ENCODE measurements at regions not wholly inside any gene's neighbourhood (a gene's known extent, or its start where the extent isn't known, plus 50 kb on each side); places are given as distances from the start of the nearest gene placed in this dataset.
"Not testable (repeated sequence)": the region's sequence is repeated elsewhere in the genome, so short reads cannot be mapped to it uniquely, and the experiment has no call there.

GRCh38 chr14:105600939-105601359 lies 74.6 kb downstream of the TMEM121 start:
- no peak for DNase-seq (ENCODE audit: low spot score)

- DNase-seq (ENCODE audit: low spot score), result no peak
Observed at GRCh38 chr14:105601360-105602242, 75.2 kb downstream of the TMEM121 start.

GRCh38 chr14:105602243-105602750 lies 75.9 kb downstream of the TMEM121 start:
- peak; percentile 5 for DNase-seq (ENCODE audit: low spot score)

- DNase-seq (ENCODE audit: low spot score), result peak; percentile 4
Observed at GRCh38 chr14:105602799-105603793, 76.7 kb downstream of the TMEM121 start.

- DNase-seq (ENCODE audit: low spot score), result not testable (repeated sequence)
Observed at GRCh38 chr14:105604531-105605463, 78.4 kb downstream of the TMEM121 start.

- DNase-seq (ENCODE audit: low spot score), result no peak
Observed at GRCh38 chr14:105605464-105606304, 79.3 kb downstream of the TMEM121 start.

GRCh38 chr14:105606305-105606975 lies 80.1 kb downstream of the TMEM121 start:
- DNase-seq (ENCODE audit: low spot score), result not testable (repeated sequence)

- DNase-seq (ENCODE audit: low spot score), result not testable (repeated sequence)
Observed at GRCh38 chr14:105607025-105607424, 80.6 kb downstream of the TMEM121 start.

- not testable (repeated sequence) for DNase-seq (ENCODE audit: low spot score)
Observed at GRCh38 chr14:105614987-105615386, 88.6 kb downstream of the TMEM121 start.

- DNase-seq (ENCODE audit: low spot score), result not testable (repeated sequence)
Observed at GRCh38 chr14:105615986-105616801, 89.8 kb downstream of the TMEM121 start.

GRCh38 chr14:105616802-105617192 lies 90.4 kb downstream of the TMEM121 start:
- DNase-seq (ENCODE audit: low spot score), result no peak

- no peak for DNase-seq (ENCODE audit: low spot score)
Observed at GRCh38 chr14:105617201-105617777, 90.9 kb downstream of the TMEM121 start.

GRCh38 chr14:105617805-105618204 lies 91.4 kb downstream of the TMEM121 start:
- not testable (repeated sequence) for DNase-seq (ENCODE audit: low spot score)

GRCh38 chr14:105619324-105619723 lies 92.9 kb downstream of the TMEM121 start:
- DNase-seq (ENCODE audit: low spot score), result not testable (repeated sequence)

GRCh38 chr14:105620178-105620864 lies 93.9 kb downstream of the TMEM121 start:
- not testable (repeated sequence) for DNase-seq (ENCODE audit: low spot score)

- not testable (repeated sequence) for DNase-seq (ENCODE audit: low spot score)
Observed at GRCh38 chr14:105620865-105621471, 94.6 kb downstream of the TMEM121 start.
